Uterus (tissue), 2 donors: ENCODE measurements at regions not wholly inside any gene's neighbourhood (a gene's known extent, or its start where the extent isn't known, plus 50 kb on each side); places are given as distances from the start of the nearest gene placed in this dataset.

Experiments
- POLR2A ChIP-seq, 2 donors: fragments of 450-650 bp; IDR thresholded peaks; one replicate each; pipeline ENCODE4 v1.6.1; 2016; ENCODE audit warnings: antibody characterized with exemption in 2 of 2, mild to moderate bottlenecking in 1 of 2, moderate library complexity in 1 of 2
- TF ChIP-seq, protein P1 (sequence below), 4 experiments: fragments of 200-600 bp in 2 of 4; fragments of 450-650 bp in 2 of 4; sonication (generic) in 2 of 4; IDR thresholded peaks; one replicate each; pipeline ENCODE4 v1.5.1; 2016 to 2019; ENCODE audit warnings: antibody characterized with exemption in 4 of 4, mild to moderate bottlenecking in 2 of 4, moderate library complexity in 1 of 4

DNA sequence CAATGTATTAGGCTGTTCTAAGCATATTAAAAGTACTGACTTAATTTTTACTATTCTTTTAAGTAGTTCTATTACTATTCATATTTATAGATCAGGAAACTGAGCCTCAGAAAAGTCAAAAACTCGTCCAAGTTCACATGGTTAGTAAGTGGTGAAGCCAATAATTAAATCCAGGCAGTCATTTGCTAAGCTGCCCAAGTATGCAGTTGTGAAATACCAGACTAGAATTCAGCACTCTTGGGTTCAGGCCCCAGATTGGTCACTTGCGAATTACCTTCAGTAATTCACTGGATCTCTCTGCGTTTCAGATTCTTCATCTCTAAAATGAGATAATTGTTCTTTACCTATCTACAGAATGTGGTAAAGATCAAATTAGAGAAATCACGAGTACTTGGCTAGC is 161.9 kb upstream of the CADPS start:
- no peak for TF ChIP-seq POLR2A (IDR thresholded peaks at IDR 0.05)
- TF ChIP-seq, protein P1, sequence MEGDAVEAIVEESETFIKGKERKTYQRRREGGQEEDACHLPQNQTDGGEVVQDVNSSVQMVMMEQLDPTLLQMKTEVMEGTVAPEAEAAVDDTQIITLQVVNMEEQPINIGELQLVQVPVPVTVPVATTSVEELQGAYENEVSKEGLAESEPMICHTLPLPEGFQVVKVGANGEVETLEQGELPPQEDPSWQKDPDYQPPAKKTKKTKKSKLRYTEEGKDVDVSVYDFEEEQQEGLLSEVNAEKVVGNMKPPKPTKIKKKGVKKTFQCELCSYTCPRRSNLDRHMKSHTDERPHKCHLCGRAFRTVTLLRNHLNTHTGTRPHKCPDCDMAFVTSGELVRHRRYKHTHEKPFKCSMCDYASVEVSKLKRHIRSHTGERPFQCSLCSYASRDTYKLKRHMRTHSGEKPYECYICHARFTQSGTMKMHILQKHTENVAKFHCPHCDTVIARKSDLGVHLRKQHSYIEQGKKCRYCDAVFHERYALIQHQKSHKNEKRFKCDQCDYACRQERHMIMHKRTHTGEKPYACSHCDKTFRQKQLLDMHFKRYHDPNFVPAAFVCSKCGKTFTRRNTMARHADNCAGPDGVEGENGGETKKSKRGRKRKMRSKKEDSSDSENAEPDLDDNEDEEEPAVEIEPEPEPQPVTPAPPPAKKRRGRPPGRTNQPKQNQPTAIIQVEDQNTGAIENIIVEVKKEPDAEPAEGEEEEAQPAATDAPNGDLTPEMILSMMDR (IDR thresholded peaks at IDR 0.05) = no peak
